GM12875 (cell line): ENCODE measurements at regions not wholly inside any gene's neighbourhood (a gene's known extent, or its start where the extent isn't known, plus 50 kb on each side); places are given as distances from the start of the nearest gene placed in this dataset.

Experiments
- H3K4me3 ChIP-seq: one replicate; pipeline ENCODE4 v1.5.1; 2011; ENCODE audit warnings: low read depth, low read length, control low read depth
- CTCF ChIP-seq: IDR thresholded peaks from 2 replicates; pipeline ENCODE4 v1.5.1; 2011; ENCODE audit warnings: low read depth, mild to moderate bottlenecking, control low read depth, inconsistent platforms, low read length, moderate library complexity, borderline replicate concordance; ENCODE audit not compliant: insufficient read depth

DNA sequence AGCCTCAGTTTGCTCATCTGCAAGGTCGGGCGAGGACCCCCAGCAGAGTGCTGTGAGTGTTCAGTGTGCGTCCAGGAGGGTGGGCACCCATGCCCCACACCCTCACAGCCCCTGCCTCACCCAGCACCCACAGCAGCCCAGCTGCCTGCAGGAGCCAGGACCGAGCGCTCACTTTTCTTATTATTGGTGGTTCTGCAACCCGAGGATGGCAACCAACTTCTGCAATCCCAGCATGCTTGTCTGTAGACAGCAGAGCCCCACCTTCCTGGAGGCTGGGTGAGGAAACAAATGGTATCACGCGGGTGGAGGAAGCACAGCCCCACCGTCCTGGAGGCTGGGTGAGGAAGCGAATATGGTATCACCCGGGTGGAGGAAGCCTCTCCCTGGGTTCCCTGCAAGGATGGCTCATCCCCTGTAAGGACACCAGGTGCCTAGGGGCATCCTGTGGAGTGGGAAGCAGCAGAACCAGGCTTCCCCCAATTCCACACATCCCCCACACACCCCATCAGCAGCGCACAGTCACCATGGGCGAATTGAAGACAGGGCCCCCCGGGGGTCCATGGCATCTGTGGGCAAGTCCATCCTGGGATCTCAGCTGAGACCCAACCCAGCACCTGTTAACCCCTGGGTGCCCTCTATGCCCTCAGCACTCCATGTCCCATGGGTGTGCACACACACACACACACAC, 220.5 kb upstream of the RAB6C start:
- no peak overlapping the region for H3K4me3 ChIP-seq
- TF ChIP-seq CTCF = no peak

DNA sequence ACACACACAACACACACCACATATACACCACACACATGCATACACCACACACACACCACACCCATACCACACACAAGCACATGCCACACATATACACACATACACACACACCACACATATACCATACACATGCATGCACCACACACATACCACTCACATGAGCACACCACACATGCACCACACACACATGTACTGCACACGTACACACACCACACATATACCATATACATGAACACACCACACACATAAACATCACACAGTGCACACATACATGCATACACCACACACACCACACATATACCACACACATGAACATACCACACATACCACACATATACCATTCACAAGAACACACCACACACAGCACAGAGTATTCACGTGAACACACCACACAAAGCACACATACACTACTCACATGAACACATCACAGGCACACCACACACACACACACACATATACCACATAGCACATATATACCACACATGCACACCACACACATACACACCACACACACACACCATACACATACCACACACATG, 219.9 kb upstream of the RAB6C start:
- TF ChIP-seq CTCF = no peak
- no peak overlapping the region for H3K4me3 ChIP-seq

- H3K4me3 ChIP-seq = no peak overlapping the region
- no peak for TF ChIP-seq CTCF
These were observed 218.8 kb upstream of the RAB6C start for GRCh38 chr2:129760669-129761068.

GRCh38 chr2:129761569-129762021, 217.9 kb upstream of the RAB6C start:
- TF ChIP-seq CTCF = no peak
- H3K4me3 ChIP-seq = no peak overlapping the region

DNA sequence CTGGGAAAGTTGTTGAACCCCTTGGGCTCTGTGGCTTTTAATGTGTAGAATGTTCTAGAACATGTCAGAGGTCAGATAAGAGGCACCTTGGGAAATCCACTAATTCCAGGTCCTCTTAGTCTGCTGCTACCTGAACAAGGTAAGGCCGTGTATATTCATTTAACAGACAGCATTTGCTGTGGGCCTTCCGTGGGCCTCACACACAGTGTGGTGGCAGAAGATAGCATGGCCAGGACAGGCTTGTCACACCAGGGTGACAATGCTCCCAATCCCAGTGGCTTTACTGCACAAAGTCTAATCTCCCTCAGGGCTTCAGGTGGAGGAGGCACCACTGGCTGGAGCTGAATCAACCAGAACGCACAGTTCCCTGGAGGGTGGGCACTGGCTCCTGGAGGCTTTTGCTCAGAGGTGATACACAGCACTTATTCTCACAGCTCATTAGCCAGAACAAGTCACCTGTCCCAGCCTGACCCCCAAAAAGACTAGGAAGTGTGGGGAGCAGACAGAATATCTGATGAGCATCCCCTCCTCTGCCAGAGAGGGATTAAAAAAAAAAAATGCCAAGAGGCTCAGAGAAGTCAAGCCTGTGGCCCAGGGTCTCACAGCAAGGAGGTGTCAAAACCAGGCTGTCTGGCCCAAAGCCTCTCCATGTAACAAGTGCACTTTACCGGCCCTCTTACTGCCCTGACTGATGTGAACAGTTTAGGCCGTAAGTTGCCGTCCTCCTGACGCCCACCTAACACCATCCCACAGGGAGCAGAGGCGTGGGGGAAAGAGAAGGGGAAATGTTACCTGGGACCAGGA, 216.9 kb upstream of the RAB6C start:
- no peak overlapping the region for H3K4me3 ChIP-seq
- TF ChIP-seq CTCF = no peak

DNA sequence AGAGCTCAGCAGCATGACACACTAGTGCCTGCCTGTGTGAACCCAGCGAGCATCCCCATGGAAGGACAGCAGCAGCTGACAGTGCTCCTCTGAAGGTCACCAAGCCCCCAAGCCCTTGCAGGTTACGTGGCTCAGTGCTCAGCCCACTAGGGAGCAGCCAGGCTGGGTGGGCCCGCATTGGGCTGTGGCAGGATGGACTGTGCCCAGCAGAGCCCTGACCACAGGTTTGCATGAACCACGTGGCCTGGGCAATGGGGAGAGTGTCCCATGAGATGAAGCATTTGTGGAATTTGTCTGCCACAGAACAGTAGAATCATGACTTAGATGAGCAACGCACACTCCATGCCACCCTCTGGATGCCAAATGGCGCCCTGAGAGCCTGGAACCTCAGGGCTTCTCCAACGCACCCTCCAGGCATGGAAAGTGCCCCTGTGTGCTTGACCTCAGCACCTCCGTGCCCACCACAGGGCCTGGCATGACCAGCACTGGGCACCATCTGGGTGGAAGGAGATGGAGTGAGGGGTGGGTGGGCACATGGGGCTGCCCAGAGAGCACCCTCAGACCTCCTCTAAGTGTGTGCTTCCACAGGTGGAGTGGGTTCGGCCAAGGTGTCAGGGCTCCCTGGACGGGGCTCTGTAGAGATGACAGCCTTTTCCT, 216.1 kb upstream of the RAB6C start:
- no peak overlapping the region for H3K4me3 ChIP-seq
- TF ChIP-seq CTCF = no peak
